ENCODE measurements at regions not wholly inside any gene's neighbourhood (a gene's known extent, or its start where the extent isn't known, plus 50 kb on each side); places are given as distances from the start of the nearest gene placed in this dataset.
A peak's percentile ranks its signal among the peaks of the same experiment; 100 is the strongest.

DNA sequence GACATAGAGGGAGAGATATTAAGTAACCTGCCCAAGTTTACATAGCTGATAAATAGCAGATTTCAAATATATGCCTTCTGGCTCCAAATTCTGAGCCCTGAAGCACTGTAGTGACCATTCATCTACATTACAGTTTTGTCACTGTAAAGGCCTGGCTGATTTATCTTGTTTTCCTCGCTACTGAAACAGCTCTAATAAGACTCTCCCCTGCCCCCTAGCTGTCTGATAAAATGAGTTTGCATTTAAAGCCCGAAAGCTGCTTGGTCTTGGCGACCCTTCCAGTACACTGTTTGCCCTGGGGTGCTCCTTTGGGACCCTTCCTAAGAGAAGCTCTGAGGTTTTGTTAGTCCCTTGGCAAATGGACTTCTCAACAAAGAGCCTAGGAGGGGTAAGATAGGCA is 59.7 kb upstream of the RAB11FIP2 start:
- H3K27me3 Mint-ChIP-seq (ENCODE audit: low read depth), result no peaks in the 10 kb centered on the region
- H3K27ac Mint-ChIP-seq, result peak overlapping the region in 1 of 3 experiments; percentile 22
- no peaks in the 10 kb centered on the region for H3K36me3 Mint-ChIP-seq (ENCODE audit: low read depth)
- peaks cover 26% of the 10 kb centered on the region for H3K4me1 Mint-ChIP-seq
- H3K4me3 Mint-ChIP-seq, result no peak overlapping the region
- no peaks in the 10 kb centered on the region for H3K9me3 Mint-ChIP-seq
- TF ChIP-seq, protein P1, sequence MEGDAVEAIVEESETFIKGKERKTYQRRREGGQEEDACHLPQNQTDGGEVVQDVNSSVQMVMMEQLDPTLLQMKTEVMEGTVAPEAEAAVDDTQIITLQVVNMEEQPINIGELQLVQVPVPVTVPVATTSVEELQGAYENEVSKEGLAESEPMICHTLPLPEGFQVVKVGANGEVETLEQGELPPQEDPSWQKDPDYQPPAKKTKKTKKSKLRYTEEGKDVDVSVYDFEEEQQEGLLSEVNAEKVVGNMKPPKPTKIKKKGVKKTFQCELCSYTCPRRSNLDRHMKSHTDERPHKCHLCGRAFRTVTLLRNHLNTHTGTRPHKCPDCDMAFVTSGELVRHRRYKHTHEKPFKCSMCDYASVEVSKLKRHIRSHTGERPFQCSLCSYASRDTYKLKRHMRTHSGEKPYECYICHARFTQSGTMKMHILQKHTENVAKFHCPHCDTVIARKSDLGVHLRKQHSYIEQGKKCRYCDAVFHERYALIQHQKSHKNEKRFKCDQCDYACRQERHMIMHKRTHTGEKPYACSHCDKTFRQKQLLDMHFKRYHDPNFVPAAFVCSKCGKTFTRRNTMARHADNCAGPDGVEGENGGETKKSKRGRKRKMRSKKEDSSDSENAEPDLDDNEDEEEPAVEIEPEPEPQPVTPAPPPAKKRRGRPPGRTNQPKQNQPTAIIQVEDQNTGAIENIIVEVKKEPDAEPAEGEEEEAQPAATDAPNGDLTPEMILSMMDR (IDR thresholded peaks at IDR 0.05; ENCODE audit: unreplicated experiment in 3 of 3), result peak; percentile 10 to 37 (median 29)

DNA sequence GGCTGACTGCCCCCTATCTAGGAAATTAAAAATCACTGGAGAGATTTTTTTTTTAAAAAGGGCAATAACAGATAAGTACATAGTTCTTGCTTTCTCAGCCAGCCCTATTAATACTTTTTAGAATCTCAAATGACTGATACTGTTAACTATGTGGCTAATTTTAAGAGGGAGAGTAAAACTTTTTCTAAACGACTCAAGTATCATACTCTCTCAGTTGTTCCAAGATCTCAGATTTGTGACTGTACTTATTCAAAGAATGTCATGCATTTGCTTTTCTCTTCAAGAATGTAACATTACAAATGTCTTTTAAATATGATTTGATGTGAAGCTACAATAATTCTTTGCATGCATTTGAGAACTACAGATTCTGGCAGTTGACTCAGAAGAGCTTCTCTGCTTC is 55.4 kb upstream of the RAB11FIP2 start:
- TF ChIP-seq, protein P1 (IDR thresholded peaks at IDR 0.05; ENCODE audit: unreplicated experiment in 3 of 3), result peak in 1 of 3 experiments; percentile 16
- H3K27me3 Mint-ChIP-seq (ENCODE audit: low read depth), result no peaks in the 10 kb centered on the region
- peaks cover 17% of the 10 kb centered on the region for H3K4me1 Mint-ChIP-seq
- no peaks in the 10 kb centered on the region for H3K9me3 Mint-ChIP-seq
- peak overlapping the region in 2 of 3 experiments; percentile 31 to 48 for H3K27ac Mint-ChIP-seq
- no peaks in the 10 kb centered on the region for H3K36me3 Mint-ChIP-seq (ENCODE audit: low read depth)
- H3K4me3 Mint-ChIP-seq, result no peak overlapping the region

DNA sequence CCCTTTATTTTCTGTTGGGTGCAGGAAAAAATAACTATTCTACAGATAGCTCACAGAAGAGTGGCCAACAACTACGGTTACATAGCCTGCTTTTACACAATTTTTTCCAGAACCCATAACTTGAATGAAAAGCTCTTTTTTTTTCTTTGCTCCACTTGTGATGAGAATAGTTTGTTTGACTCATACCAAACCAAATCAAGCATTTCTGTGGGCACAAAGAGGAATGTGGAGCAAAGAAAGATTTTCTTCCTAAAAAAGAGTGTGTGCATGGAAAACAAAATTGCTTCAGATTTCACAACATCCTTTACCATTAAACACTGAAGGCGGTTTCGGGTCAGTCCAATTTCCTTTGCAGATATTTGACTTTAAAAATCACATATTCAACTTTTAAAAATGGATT is 54.8 kb upstream of the RAB11FIP2 start:
- Mint-ChIP-seq H3K4me1 (peaks cover 17% of the 10 kb centered on the region), H3K27me3 (ENCODE audit: low read depth) (no peaks in the 10 kb centered on the region), H3K4me3 (no peak overlapping the region), H3K9me3 (no peaks in the 10 kb centered on the region), H3K36me3 (ENCODE audit: low read depth) (no peaks in the 10 kb centered on the region), H3K27ac (peak overlapping the region in 1 of 3 experiments; percentile 31)
- TF ChIP-seq, protein P1 (IDR thresholded peaks at IDR 0.05; ENCODE audit: unreplicated experiment in 3 of 3), result no peak

All from nephron (organoid).